Gastroesophageal sphincter (tissue), 3 donors: ENCODE measurements at regions not wholly inside any gene's neighbourhood (a gene's known extent, or its start where the extent isn't known, plus 50 kb on each side); places are given as distances from the start of the nearest gene placed in this dataset.

ENCODE experiments used
- POLR2A ChIP-seq, 2 donors: fragments of 450-650 bp; IDR thresholded peaks; one replicate each; pipeline ENCODE4 v1.6.1; 2017; ENCODE audit warnings: antibody characterized with exemption in 2 of 2, mild to moderate bottlenecking in 2 of 2, moderate library complexity in 1 of 2
- POLR2AphosphoS5 ChIP-seq: sonication (generic); formaldehyde crosslinking; IDR thresholded peaks from one replicate; pipeline ENCODE4 v1.6.1; 2017; ENCODE audit warnings: antibody characterized with exemption
- TF ChIP-seq, protein P1 (sequence below), 4 experiments: fragments of 200-600 bp in 2 of 4; fragments of 450-650 bp in 2 of 4; sonication (generic) in 1 of 4; IDR thresholded peaks; one replicate each; pipeline ENCODE4 v1.5.1; 2017 to 2019; ENCODE audit warnings: antibody characterized with exemption in 4 of 4, mild to moderate bottlenecking in 2 of 4, moderate library complexity in 2 of 4

DNA sequence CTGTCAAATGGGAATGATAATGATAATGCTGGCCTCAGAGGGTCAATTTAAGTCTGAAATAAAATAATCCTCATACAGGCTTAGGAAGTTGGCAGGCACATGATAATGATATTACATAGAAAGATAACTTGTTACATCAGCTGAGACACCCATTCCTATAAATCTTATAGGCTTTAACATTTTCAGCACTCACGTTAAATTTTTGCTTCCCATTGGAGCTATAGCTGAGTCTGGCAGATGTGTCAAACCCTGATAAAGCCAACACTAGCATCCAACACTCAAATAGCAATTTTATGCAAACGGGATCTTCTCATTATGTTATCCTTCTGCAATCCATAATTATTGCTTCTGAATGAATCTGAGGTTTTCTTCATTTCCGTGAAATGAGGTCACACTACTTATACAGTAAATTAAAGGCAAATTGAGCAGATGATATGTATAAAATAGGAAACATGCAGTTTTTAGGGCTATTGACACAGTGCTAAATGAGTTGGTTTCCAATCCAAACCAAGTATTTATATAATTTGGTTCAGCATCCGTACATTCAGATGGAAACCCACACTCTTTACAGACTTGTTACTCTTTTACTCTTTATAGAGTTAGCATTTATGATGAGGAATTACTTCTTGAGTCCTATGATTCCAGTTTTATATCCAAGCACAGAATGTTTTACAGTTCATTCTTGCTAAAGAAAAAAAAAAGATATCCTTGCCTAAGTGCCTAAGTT lies 481.6 kb downstream of the BTBD3 start:
- TF ChIP-seq, protein P1, sequence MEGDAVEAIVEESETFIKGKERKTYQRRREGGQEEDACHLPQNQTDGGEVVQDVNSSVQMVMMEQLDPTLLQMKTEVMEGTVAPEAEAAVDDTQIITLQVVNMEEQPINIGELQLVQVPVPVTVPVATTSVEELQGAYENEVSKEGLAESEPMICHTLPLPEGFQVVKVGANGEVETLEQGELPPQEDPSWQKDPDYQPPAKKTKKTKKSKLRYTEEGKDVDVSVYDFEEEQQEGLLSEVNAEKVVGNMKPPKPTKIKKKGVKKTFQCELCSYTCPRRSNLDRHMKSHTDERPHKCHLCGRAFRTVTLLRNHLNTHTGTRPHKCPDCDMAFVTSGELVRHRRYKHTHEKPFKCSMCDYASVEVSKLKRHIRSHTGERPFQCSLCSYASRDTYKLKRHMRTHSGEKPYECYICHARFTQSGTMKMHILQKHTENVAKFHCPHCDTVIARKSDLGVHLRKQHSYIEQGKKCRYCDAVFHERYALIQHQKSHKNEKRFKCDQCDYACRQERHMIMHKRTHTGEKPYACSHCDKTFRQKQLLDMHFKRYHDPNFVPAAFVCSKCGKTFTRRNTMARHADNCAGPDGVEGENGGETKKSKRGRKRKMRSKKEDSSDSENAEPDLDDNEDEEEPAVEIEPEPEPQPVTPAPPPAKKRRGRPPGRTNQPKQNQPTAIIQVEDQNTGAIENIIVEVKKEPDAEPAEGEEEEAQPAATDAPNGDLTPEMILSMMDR (IDR thresholded peaks at IDR 0.05), result no peak
- TF ChIP-seq POLR2AphosphoS5, result no peak
- no peak for TF ChIP-seq POLR2A (IDR thresholded peaks at IDR 0.05)
